ENCODE measurements at regions not wholly inside any gene's neighbourhood (a gene's known extent, or its start where the extent isn't known, plus 50 kb on each side); places are given as distances from the start of the nearest gene placed in this dataset.

- TF ChIP-seq ZNF687 (CRISPR knock-in tag; IDR thresholded peaks at IDR 0.05) = peak; percentile 65
- no peak for TF ChIP-seq GATA4 (IDR thresholded peaks at IDR 0.05; ENCODE audit: borderline replicate concordance, low read depth)
- TF ChIP-seq HNF4A (CRISPR knock-in tag; IDR thresholded peaks at IDR 0.05) = peak; percentile 48
- peak; percentile 67; the same call in 1 of the 2 replicates for TF ChIP-seq ZSCAN25 (CRISPR knock-in tag; IDR thresholded peaks at IDR 0.05)
- TF ChIP-seq HNF1B (CRISPR knock-in tag; IDR thresholded peaks at IDR 0.05) = peak; percentile 41; the same call in 1 of the 2 replicates
- TF ChIP-seq UBTF (CRISPR knock-in tag; IDR thresholded peaks at IDR 0.05) = 0 out of 2 replicates have a peak, but pooled peaks have one; percentile 16
Measured at GRCh38 chr6:167493976-167494697, 169.3 kb downstream of the TTLL2 start (continued).
